ENCODE measurements at regions not wholly inside any gene's neighbourhood (a gene's known extent, or its start where the extent isn't known, plus 50 kb on each side); places are given as distances from the start of the nearest gene placed in this dataset.
"Not testable (repeated sequence)": the region's sequence is repeated elsewhere in the genome, so short reads cannot be mapped to it uniquely, and the experiment has no call there.

GRCh38 chr17:61539728-61540127 is 51.3 kb downstream of the NACA2 start:
- TF ChIP-seq EZH2 (IDR thresholded peaks at IDR 0.05; ENCODE audit: borderline replicate concordance, low read depth, low read length, poor library complexity, severe bottlenecking); CTCF (conservative IDR thresholded peaks at IDR 0.05; ENCODE audit: low read depth, low read length): not testable (repeated sequence)
